Uterus (tissue), 2 donors: ENCODE measurements at regions not wholly inside any gene's neighbourhood (a gene's known extent, or its start where the extent isn't known, plus 50 kb on each side); places are given as distances from the start of the nearest gene placed in this dataset.

Source experiments
- CTCF ChIP-seq, 4 experiments: fragments of 200-600 bp in 2 of 4; fragments of 450-650 bp in 2 of 4; sonication (generic) in 2 of 4; IDR thresholded peaks; one replicate each; pipeline ENCODE4 v1.5.1; 2016 to 2019; ENCODE audit warnings: antibody characterized with exemption in 4 of 4, mild to moderate bottlenecking in 2 of 4, moderate library complexity in 1 of 4
- POLR2A ChIP-seq, 2 donors: fragments of 450-650 bp; IDR thresholded peaks; one replicate each; pipeline ENCODE4 v1.6.1; 2016; ENCODE audit warnings: antibody characterized with exemption in 2 of 2, mild to moderate bottlenecking in 1 of 2, moderate library complexity in 1 of 2

DNA sequence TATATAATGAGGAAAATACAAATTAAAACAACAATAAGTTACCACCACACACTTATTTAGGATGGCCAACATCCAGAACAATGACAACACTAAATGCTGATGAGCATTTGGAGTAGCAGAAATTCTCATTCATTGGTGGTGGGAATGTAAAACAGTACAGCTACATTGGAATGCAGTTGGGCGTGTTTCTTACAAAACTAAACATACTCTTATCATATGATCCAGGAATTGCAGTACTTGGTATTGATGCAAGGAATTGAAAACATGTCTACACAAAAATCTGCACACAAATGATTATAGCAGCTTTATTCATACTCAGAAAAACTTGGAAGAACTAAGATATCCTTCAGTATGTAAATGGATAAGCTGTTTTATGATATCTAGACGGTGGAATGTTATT lies 594.2 kb downstream of the ZBBX start:
- TF ChIP-seq CTCF (IDR thresholded peaks at IDR 0.05) (no peak), POLR2A (IDR thresholded peaks at IDR 0.05) (no peak)
